HG02938 (cell line): ENCODE measurements at regions not wholly inside any gene's neighbourhood (a gene's known extent, or its start where the extent isn't known, plus 50 kb on each side); places are given as distances from the start of the nearest gene placed in this dataset.

Experiments used
- ATAC-seq: cut with Tn5 transposase; IDR thresholded peaks from one replicate; pipeline ENCODE4 v1.9.1; 2021; ENCODE audit warnings: mild to moderate bottlenecking, moderate library complexity; ENCODE audit not compliant: unreplicated experiment

- ATAC-seq: no peak
Observed at GRCh38 chr4:160872491-160872890, 1291.3 kb downstream of the FSTL5 start.

- no peak for ATAC-seq
Observed at GRCh38 chr4:160877087-160877790, 1286.6 kb downstream of the FSTL5 start.

GRCh38 chr4:160880180-160880579 is 1283.6 kb downstream of the FSTL5 start:
- no peak for ATAC-seq

- no peak for ATAC-seq
Observed at GRCh38 chr4:160887668-160888067, 1276.1 kb downstream of the FSTL5 start.

- no peak for ATAC-seq
Observed at GRCh38 chr4:160894128-160894527, 1269.7 kb downstream of the FSTL5 start.

GRCh38 chr4:160894809-160895208 is 1269.0 kb downstream of the FSTL5 start:
- ATAC-seq: no peak

- no peak for ATAC-seq
Observed at GRCh38 chr4:160927311-160927710, 1236.5 kb downstream of the FSTL5 start.

GRCh38 chr4:160928482-160928881 is 1235.3 kb downstream of the FSTL5 start:
- ATAC-seq: no peak

GRCh38 chr4:160947653-160948052 is 1216.1 kb downstream of the FSTL5 start:
- no peak for ATAC-seq

GRCh38 chr4:160956875-160957274 is 1206.9 kb downstream of the FSTL5 start:
- ATAC-seq: no peak

- ATAC-seq: no peak
Observed at GRCh38 chr4:160969925-160970324, 1193.9 kb downstream of the FSTL5 start.

GRCh38 chr4:160980091-160980490 is 1183.7 kb downstream of the FSTL5 start:
- no peak for ATAC-seq

- ATAC-seq: no peak
Observed at GRCh38 chr4:160981083-160981482, 1182.7 kb downstream of the FSTL5 start.

GRCh38 chr4:160983035-160983434 is 1180.8 kb downstream of the FSTL5 start:
- ATAC-seq: no peak

GRCh38 chr4:161002386-161002785 is 1161.4 kb downstream of the FSTL5 start:
- no peak for ATAC-seq

- no peak for ATAC-seq
Observed at GRCh38 chr4:161003418-161004057, 1160.3 kb downstream of the FSTL5 start.

GRCh38 chr4:161005746-161006145 is 1158.1 kb downstream of the FSTL5 start:
- no peak for ATAC-seq

- no peak for ATAC-seq
Observed at GRCh38 chr4:161008527-161008926, 1155.3 kb downstream of the FSTL5 start.

GRCh38 chr4:161010227-161010626 is 1153.6 kb downstream of the FSTL5 start:
- no peak for ATAC-seq
